ENCODE measurements at regions not wholly inside any gene's neighbourhood (a gene's known extent, or its start where the extent isn't known, plus 50 kb on each side); places are given as distances from the start of the nearest gene placed in this dataset.
"Not testable (repeated sequence)": the region's sequence is repeated elsewhere in the genome, so short reads cannot be mapped to it uniquely, and the experiment has no call there.

- TF ChIP-seq MYNN (CRISPR knock-in tag; IDR thresholded peaks at IDR 0.05; ENCODE audit: low read depth) = 0 out of 2 replicates have a peak, but pooled peaks have one; percentile 43
- 0 out of 2 replicates have a peak, but pooled peaks have one; percentile 54 for TF ChIP-seq ARID2 (CRISPR knock-in tag; IDR thresholded peaks at IDR 0.05; ENCODE audit: borderline replicate concordance)
- peak; percentile 79 for TF ChIP-seq TGIF2 (CRISPR knock-in tag; IDR thresholded peaks at IDR 0.05)
- TF ChIP-seq MED1 (CRISPR knock-in tag; IDR thresholded peaks at IDR 0.05) = peak; percentile 92
- peak; percentile 81 for TF ChIP-seq NFIC (IDR thresholded peaks at IDR 0.05; ENCODE audit: low read length)
- TF ChIP-seq DRAP1 (CRISPR knock-in tag; IDR thresholded peaks at IDR 0.05) = peak; percentile 87
- TF ChIP-seq KLF16 (CRISPR knock-in tag; IDR thresholded peaks at IDR 0.05) = peak in 1 of 2 experiments; percentile 86; a peak in 2 of 4 replicates
- peak; percentile 74; the same call in 1 of the 2 replicates for TF ChIP-seq PRDM10 (CRISPR knock-in tag; IDR thresholded peaks at IDR 0.05; ENCODE audit: low read depth)
- not testable (repeated sequence) for TF ChIP-seq CREB1 (IDR thresholded peaks at IDR 0.05)
- TF ChIP-seq CREB1 (CRISPR knock-in tag; IDR thresholded peaks at IDR 0.05) = peak; percentile 66
- peak; percentile 92 for TF ChIP-seq KDM2A (CRISPR knock-in tag; IDR thresholded peaks at IDR 0.05; ENCODE audit: borderline replicate concordance, low read depth)
- peak; percentile 78 for TF ChIP-seq SMAD3 (CRISPR knock-in tag; IDR thresholded peaks at IDR 0.05)
- TF ChIP-seq HMG20B (CRISPR knock-in tag; conservative IDR thresholded peaks at IDR 0.05) = 0 out of 2 replicates have a peak, but pooled peaks have one; percentile 42
- TF ChIP-seq GATA4 (IDR thresholded peaks at IDR 0.05; ENCODE audit: borderline replicate concordance, low read depth) = peak; percentile 54; the same call in 1 of the 2 replicates
- TF ChIP-seq HOMEZ (CRISPR knock-in tag; IDR thresholded peaks at IDR 0.05; ENCODE audit: low read depth) = peak; percentile 56; the same call in 1 of the 2 replicates
- TF ChIP-seq KDM1A (CRISPR knock-in tag; IDR thresholded peaks at IDR 0.05) = 0 out of 2 replicates have a peak, but pooled peaks have one; percentile 44
- TF ChIP-seq ZNF574 (CRISPR knock-in tag; IDR thresholded peaks at IDR 0.05) = peak; percentile 87
- TF ChIP-seq IRF2 (CRISPR knock-in tag; IDR thresholded peaks at IDR 0.05) = peak; percentile 59
- TF ChIP-seq ZEB1 (IDR thresholded peaks at IDR 0.05; ENCODE audit: insufficient replicate concordance, low read depth) = peak; percentile 65
- TF ChIP-seq ZNF275 (CRISPR knock-in tag; IDR thresholded peaks at IDR 0.05; ENCODE audit: borderline replicate concordance) = peak; percentile 83; the same call in 1 of the 2 replicates
Measured at GRCh38 chr6:27831434-27832081, 80.6 kb downstream of the OR2B2 start (continued).

Data from HepG2 (cell line).